ENCODE measurements at regions not wholly inside any gene's neighbourhood (a gene's known extent, or its start where the extent isn't known, plus 50 kb on each side); places are given as distances from the start of the nearest gene placed in this dataset.

GRCh38 chr9:1757186-1757585 lies 258.0 kb upstream of the SMARCA2 start:
- TF ChIP-seq, protein P1, sequence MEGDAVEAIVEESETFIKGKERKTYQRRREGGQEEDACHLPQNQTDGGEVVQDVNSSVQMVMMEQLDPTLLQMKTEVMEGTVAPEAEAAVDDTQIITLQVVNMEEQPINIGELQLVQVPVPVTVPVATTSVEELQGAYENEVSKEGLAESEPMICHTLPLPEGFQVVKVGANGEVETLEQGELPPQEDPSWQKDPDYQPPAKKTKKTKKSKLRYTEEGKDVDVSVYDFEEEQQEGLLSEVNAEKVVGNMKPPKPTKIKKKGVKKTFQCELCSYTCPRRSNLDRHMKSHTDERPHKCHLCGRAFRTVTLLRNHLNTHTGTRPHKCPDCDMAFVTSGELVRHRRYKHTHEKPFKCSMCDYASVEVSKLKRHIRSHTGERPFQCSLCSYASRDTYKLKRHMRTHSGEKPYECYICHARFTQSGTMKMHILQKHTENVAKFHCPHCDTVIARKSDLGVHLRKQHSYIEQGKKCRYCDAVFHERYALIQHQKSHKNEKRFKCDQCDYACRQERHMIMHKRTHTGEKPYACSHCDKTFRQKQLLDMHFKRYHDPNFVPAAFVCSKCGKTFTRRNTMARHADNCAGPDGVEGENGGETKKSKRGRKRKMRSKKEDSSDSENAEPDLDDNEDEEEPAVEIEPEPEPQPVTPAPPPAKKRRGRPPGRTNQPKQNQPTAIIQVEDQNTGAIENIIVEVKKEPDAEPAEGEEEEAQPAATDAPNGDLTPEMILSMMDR (optimal IDR thresholded peaks at IDR 0.05 in 1 of 3, IDR thresholded peaks at IDR 0.05 in 1 of 3, conservative IDR thresholded peaks at IDR 0.05 in 1 of 3; ENCODE audit: extremely low read depth in 1 of 3, insufficient read depth in 2 of 3, low read length in 3 of 3) = no peak
- TF ChIP-seq EZH2 (IDR thresholded peaks at IDR 0.05; ENCODE audit: low read length) = no peak
